ENCODE measurements at regions not wholly inside any gene's neighbourhood (a gene's known extent, or its start where the extent isn't known, plus 50 kb on each side); places are given as distances from the start of the nearest gene placed in this dataset.

- DNase-seq (ENCODE audit: low spot score), result no peak
These were observed 249.3 kb upstream of the TGFBR2 start for GRCh38 chr3:30356866-30357753.

GRCh38 chr3:30357897-30358296 is 248.5 kb upstream of the TGFBR2 start:
- DNase-seq (ENCODE audit: low spot score), result no peak

GRCh38 chr3:30358871-30359270 is 247.5 kb upstream of the TGFBR2 start:
- DNase-seq (ENCODE audit: low spot score), result no peak

DNA sequence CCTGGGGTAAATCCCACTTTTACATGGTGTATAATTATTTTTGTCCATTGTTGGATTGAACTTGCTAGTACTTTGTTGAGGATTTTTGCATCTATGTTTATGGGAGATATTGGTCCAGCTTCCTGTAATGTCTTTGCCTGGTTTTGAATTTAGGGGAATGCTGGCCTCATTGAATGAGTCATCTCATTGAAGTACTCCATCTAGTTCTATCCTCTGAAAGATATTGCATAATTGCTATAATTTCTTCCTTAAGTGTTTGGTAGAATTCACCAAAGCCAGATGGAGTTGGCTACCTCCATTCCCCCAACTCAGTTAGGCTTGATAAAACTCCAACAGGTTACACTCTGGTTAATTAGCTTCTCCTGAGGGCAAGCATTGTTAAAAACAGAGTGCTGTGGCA is 237.4 kb upstream of the TGFBR2 start:
- DNase-seq (ENCODE audit: low spot score), result no peak

GRCh38 chr3:30370681-30371271 is 235.6 kb upstream of the TGFBR2 start:
- no peak for DNase-seq (ENCODE audit: low spot score)

DNA sequence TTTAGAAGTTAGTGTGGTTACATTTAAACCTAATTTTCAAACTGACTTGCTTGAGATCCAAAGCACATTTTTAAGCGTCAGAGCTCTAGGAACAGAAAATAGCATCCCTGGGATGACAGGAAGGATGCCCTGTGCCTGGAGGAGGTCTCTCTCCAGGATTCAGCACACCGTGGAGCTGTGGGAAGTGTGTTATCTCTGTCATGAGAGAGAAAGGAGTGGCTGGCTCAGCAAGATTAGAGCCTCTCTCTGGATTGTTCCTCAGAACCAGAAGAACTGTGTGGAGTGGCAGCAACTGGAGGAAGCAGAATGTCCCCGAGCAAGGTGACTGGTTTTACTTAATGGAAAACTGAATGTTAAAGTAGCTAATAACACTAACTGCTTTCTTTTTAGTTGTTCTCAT is 233.6 kb upstream of the TGFBR2 start:
- no peak for DNase-seq (ENCODE audit: low spot score)

GRCh38 chr3:30384546-30385072 is 221.8 kb upstream of the TGFBR2 start:
- DNase-seq (ENCODE audit: low spot score), result no peak

- no peak for DNase-seq (ENCODE audit: low spot score)
These were observed 213.3 kb upstream of the TGFBR2 start for GRCh38 chr3:30393079-30393478.

- no peak for DNase-seq (ENCODE audit: low spot score)
These were observed 209.4 kb upstream of the TGFBR2 start for GRCh38 chr3:30397030-30397429.

- no peak for DNase-seq (ENCODE audit: low spot score)
These were observed 206.8 kb upstream of the TGFBR2 start for GRCh38 chr3:30399394-30400181.

- DNase-seq (ENCODE audit: low spot score), result no peak
These were observed 205.5 kb upstream of the TGFBR2 start for GRCh38 chr3:30400926-30401325.

GRCh38 chr3:30401971-30402370 is 204.4 kb upstream of the TGFBR2 start:
- DNase-seq (ENCODE audit: low spot score), result no peak

DNA sequence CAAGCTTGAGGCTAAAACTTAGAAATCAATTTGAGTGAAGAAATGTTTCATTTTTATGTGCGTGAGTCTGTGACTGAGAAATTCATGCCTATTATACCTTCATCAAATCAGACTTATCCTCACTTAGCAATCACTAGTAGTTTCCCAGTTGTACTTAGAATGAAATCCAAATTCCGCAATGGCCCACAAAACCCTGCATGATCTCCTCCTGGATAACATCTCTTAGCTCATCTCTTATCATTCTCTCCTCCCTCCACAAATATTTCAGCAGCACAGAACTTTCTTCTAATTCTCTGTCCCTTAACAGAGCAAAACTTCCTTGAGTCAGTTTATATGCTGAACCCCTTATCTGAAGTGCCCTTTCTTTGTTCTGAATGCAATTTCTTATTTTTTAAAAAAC is 198.8 kb upstream of the TGFBR2 start:
- DNase-seq (ENCODE audit: low spot score), result no peak

- no peak for DNase-seq (ENCODE audit: low spot score)
These were observed 198.3 kb upstream of the TGFBR2 start for GRCh38 chr3:30408105-30408557.

GRCh38 chr3:30418443-30418842 is 188.0 kb upstream of the TGFBR2 start:
- DNase-seq (ENCODE audit: low spot score), result no peak

- DNase-seq (ENCODE audit: low spot score), result no peak
These were observed 185.1 kb upstream of the TGFBR2 start for GRCh38 chr3:30421266-30421665.

GRCh38 chr3:30426293-30426993 is 180.0 kb upstream of the TGFBR2 start:
- DNase-seq (ENCODE audit: low spot score), result no peak

- no peak for DNase-seq (ENCODE audit: low spot score)
These were observed 178.2 kb upstream of the TGFBR2 start for GRCh38 chr3:30428251-30428650.

DNA sequence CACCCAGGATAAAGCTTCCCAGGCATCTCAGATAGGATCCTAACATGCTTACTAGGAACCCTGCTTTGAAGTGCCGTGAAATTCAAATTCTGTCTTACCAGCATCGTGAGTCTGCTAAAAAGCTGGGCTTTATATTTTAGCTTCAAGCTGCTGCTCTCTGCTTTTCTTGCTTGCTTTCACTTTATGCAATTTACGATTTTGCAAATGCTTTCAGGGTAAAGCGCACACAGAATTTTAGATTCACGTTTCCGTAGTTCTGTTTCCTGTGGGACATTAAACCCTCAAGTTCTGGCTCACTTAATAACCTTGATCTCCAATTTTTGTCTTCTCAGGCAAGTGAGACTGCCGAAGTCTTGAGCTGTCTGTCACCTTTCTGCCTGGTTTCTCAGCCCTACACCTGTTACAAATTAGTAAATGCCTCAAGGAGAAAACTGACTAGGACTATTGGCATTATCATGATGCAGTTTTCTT is 170.5 kb upstream of the TGFBR2 start:
- no peak for DNase-seq (ENCODE audit: low spot score)

GRCh38 chr3:30437171-30437601 is 169.2 kb upstream of the TGFBR2 start:
- DNase-seq (ENCODE audit: low spot score), result no peak

DNA sequence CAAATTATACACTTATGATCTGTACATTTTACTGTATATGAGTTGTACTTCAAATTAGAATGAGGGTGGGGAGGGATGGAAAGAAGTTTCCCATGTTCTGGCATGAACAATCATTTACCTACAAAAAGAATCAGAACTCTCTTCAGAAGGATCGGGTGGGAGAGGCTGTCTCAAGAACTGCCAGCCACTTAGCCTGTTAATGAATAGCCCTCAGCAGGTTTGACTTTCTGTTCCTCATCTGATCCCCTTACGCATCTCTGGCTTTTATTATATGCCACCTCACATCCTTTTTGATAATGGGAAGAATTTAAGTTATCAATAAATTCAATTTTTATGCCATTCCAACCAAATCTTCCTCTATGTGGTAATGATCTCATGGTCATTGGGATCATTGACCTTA is 168.3 kb upstream of the TGFBR2 start:
- DNase-seq (ENCODE audit: low spot score), result no peak
